ENCODE measurements at regions not wholly inside any gene's neighbourhood (a gene's known extent, or its start where the extent isn't known, plus 50 kb on each side); places are given as distances from the start of the nearest gene placed in this dataset.

DNA sequence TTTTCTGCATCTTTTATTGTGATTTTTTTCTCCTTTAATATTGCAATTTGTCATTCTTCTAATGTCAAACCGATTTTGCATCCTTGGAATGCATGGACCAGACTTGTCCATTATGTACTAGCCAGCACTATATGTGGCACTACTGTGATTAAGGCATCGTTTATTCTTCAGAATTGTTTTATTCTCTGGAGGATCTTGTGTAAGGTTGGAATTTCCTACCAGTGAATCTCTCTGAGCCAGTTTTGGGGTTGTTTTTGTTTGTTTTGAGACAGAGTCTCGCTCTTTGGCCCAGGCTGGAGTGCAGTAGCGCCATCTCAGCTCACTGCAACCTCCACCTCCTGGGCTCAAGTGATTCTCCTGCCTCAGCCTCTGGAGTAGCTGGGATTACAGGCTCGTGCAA is 58.5 kb downstream of the IGLL5 start:
- TF ChIP-seq, protein P1, sequence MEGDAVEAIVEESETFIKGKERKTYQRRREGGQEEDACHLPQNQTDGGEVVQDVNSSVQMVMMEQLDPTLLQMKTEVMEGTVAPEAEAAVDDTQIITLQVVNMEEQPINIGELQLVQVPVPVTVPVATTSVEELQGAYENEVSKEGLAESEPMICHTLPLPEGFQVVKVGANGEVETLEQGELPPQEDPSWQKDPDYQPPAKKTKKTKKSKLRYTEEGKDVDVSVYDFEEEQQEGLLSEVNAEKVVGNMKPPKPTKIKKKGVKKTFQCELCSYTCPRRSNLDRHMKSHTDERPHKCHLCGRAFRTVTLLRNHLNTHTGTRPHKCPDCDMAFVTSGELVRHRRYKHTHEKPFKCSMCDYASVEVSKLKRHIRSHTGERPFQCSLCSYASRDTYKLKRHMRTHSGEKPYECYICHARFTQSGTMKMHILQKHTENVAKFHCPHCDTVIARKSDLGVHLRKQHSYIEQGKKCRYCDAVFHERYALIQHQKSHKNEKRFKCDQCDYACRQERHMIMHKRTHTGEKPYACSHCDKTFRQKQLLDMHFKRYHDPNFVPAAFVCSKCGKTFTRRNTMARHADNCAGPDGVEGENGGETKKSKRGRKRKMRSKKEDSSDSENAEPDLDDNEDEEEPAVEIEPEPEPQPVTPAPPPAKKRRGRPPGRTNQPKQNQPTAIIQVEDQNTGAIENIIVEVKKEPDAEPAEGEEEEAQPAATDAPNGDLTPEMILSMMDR (IDR thresholded peaks at IDR 0.05): no peak

DNA sequence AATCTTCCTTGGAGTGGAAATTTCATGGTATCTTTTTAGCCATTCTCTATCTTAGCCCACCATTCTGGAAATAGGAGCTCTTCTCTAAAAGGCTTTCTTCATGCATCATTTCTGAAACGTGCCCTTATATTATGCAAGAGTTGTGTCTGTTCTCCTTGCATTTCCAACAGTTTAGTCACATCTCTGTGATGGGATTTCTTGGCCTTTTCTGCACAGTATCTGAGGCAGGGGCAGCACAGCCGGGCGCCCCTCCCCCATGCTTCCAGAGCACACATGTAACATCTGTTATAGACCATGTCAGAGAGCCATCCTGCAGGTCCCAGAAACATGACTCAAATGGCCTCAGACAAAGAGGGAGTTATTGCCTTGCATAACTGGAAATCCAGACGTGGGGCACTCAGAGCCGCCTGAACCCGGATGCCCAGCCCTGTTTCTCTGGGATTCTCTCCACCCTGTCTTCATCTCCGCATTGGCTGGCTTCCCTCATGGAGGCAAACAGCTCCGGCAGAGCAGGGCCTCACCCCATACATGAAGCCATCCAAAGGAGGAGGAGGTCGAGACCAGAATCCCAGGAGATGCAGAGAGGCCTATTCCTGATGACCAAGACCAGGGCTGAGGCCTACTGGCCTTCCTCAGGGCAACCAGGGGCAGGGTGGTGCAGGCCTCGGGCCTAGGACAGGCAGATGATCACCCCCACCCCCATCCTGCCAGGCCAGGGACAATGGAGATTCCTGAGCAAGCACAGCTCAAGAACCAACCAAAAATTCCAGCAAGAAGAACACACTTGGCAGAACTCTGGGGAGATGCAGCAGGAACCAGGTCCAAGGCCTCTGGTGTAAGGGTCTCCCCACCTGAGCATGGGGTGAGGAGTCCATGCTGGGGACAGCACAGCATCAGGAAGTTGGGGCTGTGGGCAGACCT is 61.3 kb downstream of the IGLL5 start:
- TF ChIP-seq, protein P1 (IDR thresholded peaks at IDR 0.05): no peak

DNA sequence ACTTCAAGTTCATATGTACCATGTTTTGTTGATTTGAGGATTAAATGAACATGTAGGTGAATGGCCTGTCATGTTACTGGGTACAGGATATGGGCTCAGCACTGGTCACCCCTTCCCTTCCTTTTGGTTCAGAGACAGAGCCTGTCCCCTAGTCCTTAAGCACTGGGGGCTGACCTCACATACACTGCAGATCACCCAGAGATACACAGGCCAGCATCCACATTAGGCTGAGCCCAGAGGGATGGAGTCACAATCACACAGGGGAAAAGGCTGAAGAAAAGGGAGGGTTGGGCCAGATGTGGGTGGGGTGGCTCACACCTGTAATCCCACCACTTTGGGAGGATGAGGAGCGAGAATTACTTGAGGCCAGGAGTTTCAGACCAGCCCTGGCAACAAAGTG is 62.3 kb downstream of the IGLL5 start:
- TF ChIP-seq, protein P1 (IDR thresholded peaks at IDR 0.05): no peak

DNA sequence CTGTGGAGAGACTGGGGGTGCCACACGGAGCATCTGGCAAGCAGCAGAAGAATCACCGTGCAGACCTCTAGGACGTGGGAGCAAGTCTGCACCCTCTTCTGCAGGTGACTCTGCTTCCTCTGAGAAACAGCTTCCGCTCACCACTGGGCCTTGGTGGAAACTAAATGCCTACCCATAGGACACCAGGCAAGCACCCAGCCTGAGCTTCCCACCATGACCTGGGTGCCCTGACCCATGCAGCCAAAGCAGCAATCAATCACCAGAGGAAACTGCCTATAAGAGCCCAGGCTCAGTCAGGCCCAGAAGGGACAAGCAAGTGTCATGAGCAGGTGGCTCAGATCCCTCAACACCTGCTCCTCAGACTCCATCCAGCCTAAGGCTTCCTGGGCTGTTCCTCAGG is 63.4 kb downstream of the IGLL5 start:
- TF ChIP-seq, protein P1 (IDR thresholded peaks at IDR 0.05): no peak

DNA sequence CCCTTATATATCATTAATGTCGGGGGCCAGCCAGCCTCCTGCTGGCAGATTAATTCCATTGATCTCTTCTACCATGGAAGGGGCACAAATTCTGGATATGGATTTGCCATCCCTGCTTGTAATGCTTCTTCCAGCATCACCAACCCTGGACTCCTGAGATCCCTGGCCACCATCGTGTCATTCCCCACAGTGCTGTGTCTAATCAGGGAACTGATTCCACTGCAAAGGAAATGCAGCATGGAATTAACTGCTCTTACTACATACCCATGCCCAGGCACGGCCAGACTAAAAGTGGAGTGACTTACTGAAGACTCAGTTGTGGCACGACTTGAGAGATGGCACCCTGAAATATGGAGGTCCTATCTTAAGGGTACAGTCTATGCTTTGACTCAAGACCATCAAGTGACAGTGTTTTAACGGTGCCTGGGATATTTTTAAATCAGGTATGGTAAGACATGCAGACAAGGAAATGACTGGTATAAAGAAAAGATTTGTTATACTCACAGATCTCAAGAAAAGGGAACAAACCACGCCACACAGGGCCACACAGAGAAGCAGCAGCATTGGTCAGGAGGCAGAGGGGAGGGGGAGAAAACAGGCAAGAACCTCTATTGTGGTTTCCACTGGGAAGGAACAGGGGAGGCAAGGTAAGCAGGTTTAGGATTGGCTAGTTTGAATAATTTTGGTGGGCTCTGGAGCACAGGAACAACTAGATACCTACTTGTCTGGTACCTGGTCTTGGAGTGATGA is 65.1 kb downstream of the IGLL5 start:
- TF ChIP-seq, protein P1 (IDR thresholded peaks at IDR 0.05): no peak

DNA sequence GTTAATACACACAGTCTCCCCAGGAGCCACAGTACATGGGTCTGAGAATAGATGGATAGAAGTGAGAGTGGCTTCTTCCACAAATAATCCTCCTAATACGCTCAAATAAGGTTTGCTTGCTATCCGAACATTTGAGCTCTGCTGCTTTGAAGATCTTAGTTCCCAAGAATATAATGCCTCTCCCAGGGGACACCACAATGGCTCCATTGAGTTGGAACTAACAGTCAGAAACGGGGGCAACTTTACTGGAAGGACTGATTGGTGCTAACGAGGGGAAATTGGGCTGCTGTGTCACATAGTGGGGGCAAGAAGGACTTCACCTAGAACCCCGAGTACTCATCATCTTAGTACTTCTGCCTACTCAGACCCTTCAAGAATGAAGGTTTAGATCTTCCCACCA is 66.2 kb downstream of the IGLL5 start:
- TF ChIP-seq, protein P1 (IDR thresholded peaks at IDR 0.05): no peak

DNA sequence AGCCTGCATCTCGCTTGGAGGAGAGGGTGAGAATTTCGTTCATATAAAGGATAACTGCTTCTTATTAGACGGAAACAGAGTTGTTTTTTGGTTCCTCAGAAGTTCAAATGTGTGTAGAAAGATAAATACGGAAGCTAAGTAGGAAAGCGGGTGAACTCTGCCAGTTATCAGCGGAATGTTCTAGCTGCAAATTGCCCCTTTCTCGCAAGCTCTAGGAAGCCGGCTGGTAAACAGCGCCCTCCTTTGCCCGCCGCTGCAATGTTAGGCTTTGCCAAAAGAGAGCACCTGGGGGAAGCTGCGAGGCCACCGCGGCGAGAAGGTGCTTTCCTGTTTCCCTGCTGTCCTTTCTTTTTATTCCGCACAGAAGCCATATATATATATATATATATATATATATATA is 67.0 kb downstream of the IGLL5 start:
- TF ChIP-seq, protein P1 (IDR thresholded peaks at IDR 0.05): no peak
